Activated CD8-positive, alpha-beta T cell treated with anti-CD3 and anti-CD28 coated beads for 36 hours (primary cell): ENCODE measurements at regions not wholly inside any gene's neighbourhood (a gene's known extent, or its start where the extent isn't known, plus 50 kb on each side); places are given as distances from the start of the nearest gene placed in this dataset.

Experiments
- ATAC-seq: fragments of 200-7000 bp; cut with Tn5 transposase; one replicate; pipeline ENCODE4 v1.10.0; 2021; ENCODE audit warnings: mild to moderate bottlenecking, moderate library complexity
- CTCF ChIA-PET: fragments of 350-600 bp; sonication (Branson Sonifier 250); formaldehyde crosslinking; loops from one replicate; lab custom pipeline; 2021; ENCODE audit warnings: antibody characterized with exemption; lab: Charles Lee
- POLR2A ChIA-PET: fragments of 350-600 bp; sonication (Branson Sonifier 250); formaldehyde crosslinking; loops from one replicate; lab custom pipeline; 2021; ENCODE audit warnings: antibody characterized with exemption; lab: Charles Lee
- DNase-seq: peaks from one replicate; pipeline ENCODE4 v3.0.0-alpha.2; 2020
- H3K27ac Mint-ChIP-seq: one replicate; pipeline ENCODE4 v1.8.0; 2021; ENCODE audit warnings: mild to moderate bottlenecking, mixed read lengths
- H3K27me3 Mint-ChIP-seq: one replicate; pipeline ENCODE4 v1.8.0; 2021; ENCODE audit warnings: mixed read lengths
- H3K36me3 Mint-ChIP-seq: one replicate; pipeline ENCODE4 v1.8.0; 2021; ENCODE audit warnings: low read depth, mixed read lengths
- H3K4me1 Mint-ChIP-seq: one replicate; pipeline ENCODE4 v1.8.0; 2021; ENCODE audit warnings: low read depth, mixed read lengths
- H3K4me3 Mint-ChIP-seq: one replicate; pipeline ENCODE4 v1.8.0; 2021; ENCODE audit warnings: mild to moderate bottlenecking, moderate library complexity, mixed read lengths
- H3K9me3 Mint-ChIP-seq: one replicate; pipeline ENCODE4 v1.8.0; 2021; ENCODE audit warnings: mixed read lengths
- CTCF ChIP-seq: fragments of 200-600 bp; IDR thresholded peaks from one replicate; pipeline ENCODE4 v1.8.0; 2022; ENCODE audit warnings: antibody characterized with exemption, mild to moderate bottlenecking
- intact Hi-C: fragments of 100-400 bp; cut with micrococcal nuclease; formaldehyde crosslinking; loops from one replicate; pipeline ENCODE4 v1.10.0; 2022

DNA sequence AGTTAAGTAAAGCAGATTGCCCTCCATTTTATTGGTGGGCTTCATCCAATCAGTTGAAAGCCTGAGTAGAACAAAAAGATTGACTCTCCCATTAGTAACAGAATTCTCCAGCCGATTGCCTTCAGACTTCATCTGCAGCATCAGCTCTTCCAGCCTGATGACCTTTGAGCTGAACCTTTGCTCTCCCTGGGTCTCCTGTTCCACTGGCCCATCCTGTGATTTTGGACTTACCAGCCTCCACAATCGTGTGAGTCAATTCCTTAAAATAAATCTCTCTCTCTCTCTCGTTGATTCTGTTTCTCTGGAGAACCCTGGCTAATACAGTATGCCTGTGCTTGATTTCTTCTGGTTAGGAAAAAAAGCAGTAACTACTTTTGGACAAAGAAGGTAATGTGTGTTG lies 121.9 kb downstream of the OSTF1 start:
- intact Hi-C loops: no loop called here
- H3K4me3 Mint-ChIP-seq: no peak overlapping the region
- H3K4me1 Mint-ChIP-seq: no peaks in the 10 kb centered on the region
- ATAC-seq (no peak), DNase-seq (no peak)
- peaks cover 3% of the 10 kb centered on the region for H3K36me3 Mint-ChIP-seq
- CTCF ChIA-PET: interaction anchor here (2.0 kb wide), 2 partner anchors 9 to 24 kb away, joined by 7 read pairs; no protein-coding TSS in a partner anchor
- H3K9me3 Mint-ChIP-seq: no peaks in the 10 kb centered on the region
- no peak overlapping the region for H3K27ac Mint-ChIP-seq
- H3K27me3 Mint-ChIP-seq: no peaks in the 10 kb centered on the region
- TF ChIP-seq CTCF: no peak
- POLR2A ChIA-PET: no interaction called here

- Mint-ChIP-seq H3K27ac (no peak overlapping the region), H3K36me3 (peaks cover 5% of the 10 kb centered on the region), H3K9me3 (no peaks in the 10 kb centered on the region), H3K27me3 (no peaks in the 10 kb centered on the region), H3K4me3 (no peak overlapping the region), H3K4me1 (no peaks in the 10 kb centered on the region)
- ChIA-PET POLR2A (no interaction called here), CTCF (interaction anchor here (1.2 kb wide), 2 partner anchors 12 to 28 kb away, joined by 5 read pairs; no protein-coding TSS in a partner anchor)
- DNase-seq (no peak), ATAC-seq (no peak)
- TF ChIP-seq CTCF: no peak
- intact Hi-C loops: no loop called here
These were observed 125.5 kb downstream of the OSTF1 start for GRCh38 chr9:75213765-75214164.

DNA sequence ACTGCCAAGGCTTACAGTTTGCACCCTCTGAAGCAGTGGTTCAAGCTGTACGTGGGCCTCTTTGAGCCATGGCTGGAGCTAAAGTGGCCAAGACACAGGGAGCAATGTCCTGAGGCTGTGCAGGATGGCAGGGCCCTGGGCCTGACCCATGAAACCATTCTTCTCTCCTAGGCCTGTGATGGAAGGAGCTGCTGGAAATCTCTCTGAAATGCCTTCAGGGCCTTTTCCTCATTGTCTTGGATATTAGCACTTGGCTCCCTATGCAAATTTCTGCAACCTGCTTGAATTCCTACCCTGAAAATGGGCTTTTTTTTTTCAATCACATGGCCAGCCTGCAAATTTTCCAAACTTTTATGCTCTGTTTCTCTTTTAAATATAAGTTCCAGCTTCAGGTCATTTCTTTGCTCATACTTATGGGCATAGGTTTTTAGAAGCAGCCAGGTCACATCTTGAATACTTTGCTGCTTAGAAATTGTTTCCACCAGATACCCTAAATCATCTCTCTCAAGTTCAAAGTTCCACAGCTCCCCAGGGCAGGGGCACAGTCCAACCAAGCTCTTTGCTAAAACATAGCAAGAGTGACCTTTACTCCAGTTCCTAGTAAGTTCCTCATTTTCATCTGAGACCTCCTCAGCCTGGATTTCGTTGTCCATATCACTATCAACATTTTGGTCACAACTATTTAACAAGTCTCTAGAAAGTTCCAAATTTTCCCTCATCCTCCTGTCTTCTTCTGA lies 138.3 kb downstream of the OSTF1 start:
- Mint-ChIP-seq H3K27me3 (no peaks in the 10 kb centered on the region), H3K27ac (no peak overlapping the region), H3K4me3 (no peak overlapping the region), H3K36me3 (peaks cover 9% of the 10 kb centered on the region), H3K9me3 (peaks cover 7% of the 10 kb centered on the region), H3K4me1 (no peaks in the 10 kb centered on the region)
- CTCF ChIA-PET: interaction anchor here (4.7 kb wide), 1 partner anchor 11 kb away, joined by 27 read pairs; no protein-coding TSS in a partner anchor
- ATAC-seq (no peak), DNase-seq (no peak)
- no peak for TF ChIP-seq CTCF
- POLR2A ChIA-PET: no interaction called here
- intact Hi-C loops: no loop called here

GRCh38 chr9:75228893-75229292 lies 140.6 kb downstream of the OSTF1 start:
- H3K36me3 Mint-ChIP-seq: peaks cover 9% of the 10 kb centered on the region
- intact Hi-C loops: no loop called here
- H3K9me3 Mint-ChIP-seq: peaks cover 4% of the 10 kb centered on the region
- DNase-seq: no peak
- no peak overlapping the region for H3K27ac Mint-ChIP-seq
- ChIA-PET POLR2A (no interaction called here), CTCF (interaction anchor here (4.7 kb wide), 1 partner anchor 9 kb away, joined by 27 read pairs; no protein-coding TSS in a partner anchor)
- ATAC-seq: no peak
- H3K27me3 Mint-ChIP-seq: no peaks in the 10 kb centered on the region
- no peaks in the 10 kb centered on the region for H3K4me1 Mint-ChIP-seq
- TF ChIP-seq CTCF: no peak
- H3K4me3 Mint-ChIP-seq: no peak overlapping the region

GRCh38 chr9:75229605-75230332 lies 141.5 kb downstream of the OSTF1 start:
- TF ChIP-seq CTCF: no peak
- POLR2A ChIA-PET: no interaction called here
- Mint-ChIP-seq H3K9me3 (peaks cover 4% of the 10 kb centered on the region), H3K27ac (no peak overlapping the region), H3K36me3 (peaks cover 8% of the 10 kb centered on the region), H3K27me3 (no peaks in the 10 kb centered on the region), H3K4me1 (no peaks in the 10 kb centered on the region), H3K4me3 (no peak overlapping the region)
- ATAC-seq (no peak), DNase-seq (no peak)
- intact Hi-C loops: no loop called here
- CTCF ChIA-PET: interaction anchor here (4.7 kb wide), 1 partner anchor 8 kb away, joined by 27 read pairs; no protein-coding TSS in a partner anchor
